GM23338 (cell line): ENCODE measurements at regions not wholly inside any gene's neighbourhood (a gene's known extent, or its start where the extent isn't known, plus 50 kb on each side); places are given as distances from the start of the nearest gene placed in this dataset.

Source experiments
- CREB1 ChIP-seq: fragments of 250-450 bp; sonication (Bioruptor Pico); IDR thresholded peaks from 2 replicates; pipeline ENCODE4 v1.5.0; 2020; ENCODE audit warnings: low read depth, mild to moderate bottlenecking, moderate library complexity
- EZH2 ChIP-seq: fragments of 200-600 bp; sonication (generic); IDR thresholded peaks from one replicate; pipeline ENCODE4 v1.8.0; 2017; ENCODE audit warnings: antibody characterized with exemption, mild to moderate bottlenecking, low read depth; ENCODE audit not compliant: unreplicated experiment
- EZH2phosphoT487 ChIP-seq: fragments of 200-600 bp; sonication (generic); IDR thresholded peaks from one replicate; pipeline ENCODE4 v1.8.1; 2018; ENCODE audit warnings: antibody characterized with exemption; ENCODE audit not compliant: unreplicated experiment
- POLR2AphosphoS5 ChIP-seq: IDR thresholded peaks from 2 replicates; pipeline ENCODE4 v1.6.1; 2016; ENCODE audit warnings: antibody characterized with exemption, low read depth
- TF ChIP-seq, protein P1 (sequence below), 2 experiments: fragments of 200-600 bp in 1 of 2; sonication (generic) in 1 of 2; conservative IDR thresholded peaks; 2 replicates each; pipeline versions ENCODE4 v1.5.1 to v1.6.1; 2016 to 2017; ENCODE audit warnings: antibody characterized with exemption in 2 of 2, low read depth in 2 of 2, mild to moderate bottlenecking in 2 of 2, moderate library complexity in 1 of 2
- TF ChIP-seq, protein P2 (sequence below): fragments of 250-450 bp; sonication (Bioruptor Pico); IDR thresholded peaks from 2 replicates; pipeline ENCODE4 v1.5.0; 2020; ENCODE audit warnings: mild to moderate bottlenecking, moderate library complexity

DNA sequence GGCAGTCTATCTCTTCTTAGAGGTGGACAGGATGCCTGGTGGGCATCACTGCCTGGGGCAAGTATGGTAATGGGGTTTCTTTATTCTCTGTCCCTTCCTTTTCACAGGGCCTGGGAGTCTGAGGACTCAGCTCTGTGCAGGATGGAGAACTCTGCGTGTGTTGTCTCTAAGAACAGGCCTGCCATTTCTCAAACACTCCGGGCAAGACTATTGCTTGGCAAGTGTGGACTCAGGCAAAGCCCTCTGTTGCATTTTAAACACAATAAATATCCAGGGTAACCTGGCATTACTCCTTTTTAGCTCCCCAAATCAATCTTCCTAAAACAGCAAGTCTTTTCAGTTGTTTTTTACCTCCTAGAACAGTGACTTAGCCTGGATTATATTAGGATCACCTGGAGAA lies 185.1 kb upstream of the ROPN1 start:
- TF ChIP-seq, protein P1, sequence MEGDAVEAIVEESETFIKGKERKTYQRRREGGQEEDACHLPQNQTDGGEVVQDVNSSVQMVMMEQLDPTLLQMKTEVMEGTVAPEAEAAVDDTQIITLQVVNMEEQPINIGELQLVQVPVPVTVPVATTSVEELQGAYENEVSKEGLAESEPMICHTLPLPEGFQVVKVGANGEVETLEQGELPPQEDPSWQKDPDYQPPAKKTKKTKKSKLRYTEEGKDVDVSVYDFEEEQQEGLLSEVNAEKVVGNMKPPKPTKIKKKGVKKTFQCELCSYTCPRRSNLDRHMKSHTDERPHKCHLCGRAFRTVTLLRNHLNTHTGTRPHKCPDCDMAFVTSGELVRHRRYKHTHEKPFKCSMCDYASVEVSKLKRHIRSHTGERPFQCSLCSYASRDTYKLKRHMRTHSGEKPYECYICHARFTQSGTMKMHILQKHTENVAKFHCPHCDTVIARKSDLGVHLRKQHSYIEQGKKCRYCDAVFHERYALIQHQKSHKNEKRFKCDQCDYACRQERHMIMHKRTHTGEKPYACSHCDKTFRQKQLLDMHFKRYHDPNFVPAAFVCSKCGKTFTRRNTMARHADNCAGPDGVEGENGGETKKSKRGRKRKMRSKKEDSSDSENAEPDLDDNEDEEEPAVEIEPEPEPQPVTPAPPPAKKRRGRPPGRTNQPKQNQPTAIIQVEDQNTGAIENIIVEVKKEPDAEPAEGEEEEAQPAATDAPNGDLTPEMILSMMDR (conservative IDR thresholded peaks at IDR 0.05; ENCODE audit: low read depth in 2 of 2): no peak
- no peak for TF ChIP-seq EZH2
- TF ChIP-seq POLR2AphosphoS5: no peak
- TF ChIP-seq EZH2phosphoT487: no peak
- TF ChIP-seq, protein P2, sequence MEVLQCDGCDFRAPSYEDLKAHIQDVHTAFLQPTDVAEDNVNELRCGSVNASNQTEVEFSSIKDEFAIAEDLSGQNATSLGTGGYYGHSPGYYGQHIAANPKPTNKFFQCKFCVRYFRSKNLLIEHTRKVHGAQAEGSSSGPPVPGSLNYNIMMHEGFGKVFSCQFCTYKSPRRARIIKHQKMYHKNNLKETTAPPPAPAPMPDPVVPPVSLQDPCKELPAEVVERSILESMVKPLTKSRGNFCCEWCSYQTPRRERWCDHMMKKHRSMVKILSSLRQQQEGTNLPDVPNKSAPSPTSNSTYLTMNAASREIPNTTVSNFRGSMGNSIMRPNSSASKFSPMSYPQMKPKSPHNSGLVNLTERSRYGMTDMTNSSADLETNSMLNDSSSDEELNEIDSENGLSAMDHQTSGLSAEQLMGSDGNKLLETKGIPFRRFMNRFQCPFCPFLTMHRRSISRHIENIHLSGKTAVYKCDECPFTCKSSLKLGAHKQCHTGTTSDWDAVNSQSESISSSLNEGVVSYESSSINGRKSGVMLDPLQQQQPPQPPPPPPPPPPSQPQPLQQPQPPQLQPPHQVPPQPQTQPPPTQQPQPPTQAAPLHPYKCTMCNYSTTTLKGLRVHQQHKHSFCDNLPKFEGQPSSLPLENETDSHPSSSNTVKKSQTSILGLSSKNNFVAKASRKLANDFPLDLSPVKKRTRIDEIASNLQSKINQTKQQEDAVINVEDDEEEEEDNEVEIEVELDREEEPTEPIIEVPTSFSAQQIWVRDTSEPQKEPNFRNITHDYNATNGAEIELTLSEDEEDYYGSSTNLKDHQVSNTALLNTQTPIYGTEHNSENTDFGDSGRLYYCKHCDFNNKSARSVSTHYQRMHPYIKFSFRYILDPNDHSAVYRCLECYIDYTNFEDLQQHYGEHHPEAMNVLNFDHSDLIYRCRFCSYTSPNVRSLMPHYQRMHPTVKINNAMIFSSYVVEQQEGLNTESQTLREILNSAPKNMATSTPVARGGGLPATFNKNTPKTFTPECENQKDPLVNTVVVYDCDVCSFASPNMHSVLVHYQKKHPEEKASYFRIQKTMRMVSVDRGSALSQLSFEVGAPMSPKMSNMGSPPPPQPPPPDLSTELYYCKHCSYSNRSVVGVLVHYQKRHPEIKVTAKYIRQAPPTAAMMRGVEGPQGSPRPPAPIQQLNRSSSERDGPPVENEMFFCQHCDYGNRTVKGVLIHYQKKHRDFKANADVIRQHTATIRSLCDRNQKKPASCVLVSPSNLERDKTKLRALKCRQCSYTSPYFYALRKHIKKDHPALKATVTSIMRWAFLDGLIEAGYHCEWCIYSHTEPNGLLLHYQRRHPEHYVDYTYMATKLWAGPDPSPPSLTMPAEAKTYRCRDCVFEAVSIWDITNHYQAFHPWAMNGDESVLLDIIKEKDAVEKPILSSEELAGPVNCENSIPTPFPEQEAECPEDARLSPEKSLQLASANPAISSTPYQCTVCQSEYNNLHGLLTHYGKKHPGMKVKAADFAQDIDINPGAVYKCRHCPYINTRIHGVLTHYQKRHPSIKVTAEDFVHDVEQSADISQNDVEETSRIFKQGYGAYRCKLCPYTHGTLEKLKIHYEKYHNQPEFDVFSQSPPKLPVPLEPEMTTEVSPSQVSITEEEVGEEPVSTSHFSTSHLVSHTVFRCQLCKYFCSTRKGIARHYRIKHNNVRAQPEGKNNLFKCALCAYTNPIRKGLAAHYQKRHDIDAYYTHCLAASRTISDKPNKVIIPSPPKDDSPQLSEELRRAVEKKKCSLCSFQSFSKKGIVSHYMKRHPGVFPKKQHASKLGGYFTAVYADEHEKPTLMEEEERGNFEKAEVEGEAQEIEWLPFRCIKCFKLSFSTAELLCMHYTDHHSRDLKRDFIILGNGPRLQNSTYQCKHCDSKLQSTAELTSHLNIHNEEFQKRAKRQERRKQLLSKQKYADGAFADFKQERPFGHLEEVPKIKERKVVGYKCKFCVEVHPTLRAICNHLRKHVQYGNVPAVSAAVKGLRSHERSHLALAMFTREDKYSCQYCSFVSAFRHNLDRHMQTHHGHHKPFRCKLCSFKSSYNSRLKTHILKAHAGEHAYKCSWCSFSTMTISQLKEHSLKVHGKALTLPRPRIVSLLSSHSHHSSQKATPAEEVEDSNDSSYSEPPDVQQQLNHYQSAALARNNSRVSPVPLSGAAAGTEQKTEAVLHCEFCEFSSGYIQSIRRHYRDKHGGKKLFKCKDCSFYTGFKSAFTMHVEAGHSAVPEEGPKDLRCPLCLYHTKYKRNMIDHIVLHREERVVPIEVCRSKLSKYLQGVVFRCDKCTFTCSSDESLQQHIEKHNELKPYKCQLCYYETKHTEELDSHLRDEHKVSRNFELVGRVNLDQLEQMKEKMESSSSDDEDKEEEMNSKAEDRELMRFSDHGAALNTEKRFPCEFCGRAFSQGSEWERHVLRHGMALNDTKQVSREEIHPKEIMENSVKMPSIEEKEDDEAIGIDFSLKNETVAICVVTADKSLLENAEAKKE: no peak
- TF ChIP-seq CREB1 (CRISPR knock-in tag): no peak
